ENCODE measurements at regions not wholly inside any gene's neighbourhood (a gene's known extent, or its start where the extent isn't known, plus 50 kb on each side); places are given as distances from the start of the nearest gene placed in this dataset.

DNA sequence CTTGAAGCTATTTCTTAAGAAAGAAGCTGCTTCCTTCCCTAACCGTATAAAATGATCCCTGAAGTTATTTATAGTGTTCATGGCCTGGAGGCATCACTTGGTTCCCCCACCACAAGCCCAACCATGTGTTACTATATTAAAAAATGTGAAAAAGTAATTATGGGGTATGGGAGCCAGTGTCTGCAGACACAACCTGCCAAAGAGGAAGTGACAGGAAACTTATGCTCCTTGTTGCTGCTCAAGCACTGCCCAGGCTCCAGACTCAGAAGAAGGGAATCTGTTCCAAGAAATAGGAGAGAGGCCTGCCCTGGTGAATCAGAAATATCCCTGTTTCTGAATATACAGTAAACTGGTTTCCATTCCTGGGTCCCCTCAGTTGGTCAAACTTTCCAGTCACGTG, 217.2 kb upstream of the BMP4 start:
- Histone ChIP-seq H3K27ac (no peak overlapping the region), H3K36me3 (no peaks in the 10 kb centered on the region), H3K27me3 (replicated peaks in 1 of 7) (peaks cover 0 to 74% (median 8%) of the 10 kb centered on the region in 7 donors), H3K4me3 (no peak overlapping the region), H3K4me1 (peaks cover 0 to 16% (median 5%) of the 10 kb centered on the region in 6 donors), H3K9me3 (no peaks in the 10 kb centered on the region)
- WGBS, 5 donors, result 29 to 41% (median 36%) methylated on average over 2 of the region's 2 CpGs
- intact Hi-C loops (cut with DNase I; ENCODE audit: low total_unique reads), result no loop called here
- DNase-seq, result no peak
- no peak for TF ChIP-seq POLR2AphosphoS5 (IDR thresholded peaks at IDR 0.05)
- TF ChIP-seq POLR2A (IDR thresholded peaks at IDR 0.05), result no peak
- TF ChIP-seq, protein P1, sequence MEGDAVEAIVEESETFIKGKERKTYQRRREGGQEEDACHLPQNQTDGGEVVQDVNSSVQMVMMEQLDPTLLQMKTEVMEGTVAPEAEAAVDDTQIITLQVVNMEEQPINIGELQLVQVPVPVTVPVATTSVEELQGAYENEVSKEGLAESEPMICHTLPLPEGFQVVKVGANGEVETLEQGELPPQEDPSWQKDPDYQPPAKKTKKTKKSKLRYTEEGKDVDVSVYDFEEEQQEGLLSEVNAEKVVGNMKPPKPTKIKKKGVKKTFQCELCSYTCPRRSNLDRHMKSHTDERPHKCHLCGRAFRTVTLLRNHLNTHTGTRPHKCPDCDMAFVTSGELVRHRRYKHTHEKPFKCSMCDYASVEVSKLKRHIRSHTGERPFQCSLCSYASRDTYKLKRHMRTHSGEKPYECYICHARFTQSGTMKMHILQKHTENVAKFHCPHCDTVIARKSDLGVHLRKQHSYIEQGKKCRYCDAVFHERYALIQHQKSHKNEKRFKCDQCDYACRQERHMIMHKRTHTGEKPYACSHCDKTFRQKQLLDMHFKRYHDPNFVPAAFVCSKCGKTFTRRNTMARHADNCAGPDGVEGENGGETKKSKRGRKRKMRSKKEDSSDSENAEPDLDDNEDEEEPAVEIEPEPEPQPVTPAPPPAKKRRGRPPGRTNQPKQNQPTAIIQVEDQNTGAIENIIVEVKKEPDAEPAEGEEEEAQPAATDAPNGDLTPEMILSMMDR (IDR thresholded peaks at IDR 0.05 in 8 of 11, conservative IDR thresholded peaks at IDR 0.05 in 3 of 11), result no peak

DNA sequence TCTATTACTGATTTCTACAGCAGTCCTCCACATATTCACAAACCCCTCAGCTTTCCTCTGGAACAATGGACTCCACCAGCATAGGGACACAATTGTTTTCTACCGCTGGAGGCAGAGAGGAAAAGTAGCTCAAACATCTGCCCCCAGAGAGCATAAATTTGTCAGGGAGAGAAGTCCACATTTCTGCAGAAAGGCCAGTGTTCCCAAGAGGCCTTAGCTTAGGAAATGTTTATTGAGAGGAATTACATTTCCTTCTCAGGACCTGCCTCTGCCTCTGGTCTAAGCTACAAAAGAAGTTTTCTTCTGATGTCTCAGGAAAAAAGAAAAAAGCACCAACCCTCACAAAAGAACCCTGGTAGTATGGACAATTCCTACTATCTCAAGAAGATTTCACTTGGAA, 217.8 kb upstream of the BMP4 start:
- no peaks in the 10 kb centered on the region for H3K9me3 ChIP-seq
- H3K27ac ChIP-seq, result no peak overlapping the region
- intact Hi-C loops (cut with DNase I; ENCODE audit: low total_unique reads), result no loop called here
- no peak overlapping the region for H3K4me3 ChIP-seq
- 65 to 92% (median 78%) methylated on average over 1 of the region's 1 CpG for WGBS, 5 donors
- no peak for DNase-seq
- no peaks in the 10 kb centered on the region for H3K36me3 ChIP-seq
- H3K4me1 ChIP-seq, result peaks cover 0 to 16% (median 5%) of the 10 kb centered on the region in 6 donors
- TF ChIP-seq POLR2AphosphoS5 (IDR thresholded peaks at IDR 0.05) (no peak), POLR2A (IDR thresholded peaks at IDR 0.05) (no peak)
- H3K27me3 ChIP-seq (replicated peaks in 1 of 7), result peaks cover 0 to 70% (median 8%) of the 10 kb centered on the region in 7 donors

DNA sequence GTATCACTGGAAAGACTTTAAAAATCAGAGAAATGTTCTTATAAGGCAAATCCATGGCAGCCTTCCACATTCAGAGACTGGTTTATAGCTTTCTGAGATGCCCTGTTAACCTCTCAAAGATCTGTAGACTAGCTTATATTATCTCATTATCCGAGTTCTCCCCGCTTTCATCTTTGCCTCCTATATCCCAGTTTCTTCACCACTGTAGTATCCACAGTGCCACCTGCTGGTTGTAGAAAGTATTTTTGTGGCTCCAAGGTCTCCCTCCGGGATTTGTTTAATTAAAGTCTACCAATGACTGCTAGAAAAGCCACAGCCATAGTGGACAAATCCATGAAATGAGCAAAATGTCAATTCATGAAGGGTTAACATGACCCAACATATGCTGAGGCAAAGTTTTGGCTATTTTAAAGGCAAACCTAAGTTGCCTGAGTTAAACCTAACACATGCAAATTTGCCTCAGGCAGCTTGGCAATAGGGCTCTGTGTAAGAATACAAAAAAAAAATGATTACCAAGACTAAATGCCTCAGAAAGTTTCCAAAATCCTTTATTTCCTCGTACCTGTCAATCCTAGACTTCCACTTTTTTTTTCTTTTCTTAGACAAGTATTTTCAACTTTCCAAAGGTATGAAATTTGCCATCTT, 218.8 kb upstream of the BMP4 start:
- intact Hi-C loops (cut with DNase I; ENCODE audit: low total_unique reads), result loop anchor here (5.0 kb wide), 1 partner anchor 643 kb away; no protein-coding TSS in a partner anchor

DNA sequence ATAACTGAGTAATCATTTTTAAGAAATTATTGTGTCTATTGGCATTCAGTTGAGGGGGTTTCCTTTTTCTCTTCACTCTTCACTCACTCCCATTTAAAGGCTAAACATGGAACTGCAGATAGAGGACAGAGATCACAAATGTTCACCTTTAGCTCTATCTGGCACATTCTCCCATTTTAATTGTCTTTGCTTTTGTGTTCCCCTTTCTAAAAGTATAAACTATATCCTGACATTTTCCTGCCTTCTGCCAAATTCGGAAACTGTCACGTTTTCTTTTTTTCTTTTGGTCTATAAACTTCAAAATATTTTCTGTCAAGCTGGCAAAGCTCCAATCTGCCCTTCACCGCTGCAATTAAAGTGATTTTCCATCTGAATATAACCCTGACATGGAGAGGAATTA, 219.8 kb upstream of the CDKN3 start:
- intact Hi-C loops (cut with DNase I; ENCODE audit: low total_unique reads), result loop anchor here (5.0 kb wide), 1 partner anchor 645 kb away; no protein-coding TSS in a partner anchor
- TF ChIP-seq POLR2A (IDR thresholded peaks at IDR 0.05), result no peak
- TF ChIP-seq, protein P1 (IDR thresholded peaks at IDR 0.05 in 8 of 11, conservative IDR thresholded peaks at IDR 0.05 in 3 of 11), result no peak
- no peak for TF ChIP-seq POLR2AphosphoS5 (IDR thresholded peaks at IDR 0.05)
- peaks cover 0 to 8% (median 1%) of the 10 kb centered on the region in 6 donors for H3K4me1 ChIP-seq

More for the DNA sequence above, 218.8 kb upstream of the BMP4 start:
- Histone ChIP-seq H3K4me3 (no peak overlapping the region), H3K9me3 (no peaks in the 10 kb centered on the region), H3K27ac (no peak overlapping the region), H3K4me1 (peaks cover 0 to 16% (median 5%) of the 10 kb centered on the region in 6 donors), H3K36me3 (no peaks in the 10 kb centered on the region), H3K27me3 (replicated peaks in 1 of 7) (peaks cover 0 to 67% (median 8%) of the 10 kb centered on the region in 7 donors)
- 9 to 15% (median 11%) methylated on average over 4 of the region's 4 CpGs for WGBS, 5 donors
- TF ChIP-seq POLR2A (IDR thresholded peaks at IDR 0.05) (no peak), POLR2AphosphoS5 (IDR thresholded peaks at IDR 0.05) (no peak)
- TF ChIP-seq, protein P1 (IDR thresholded peaks at IDR 0.05 in 8 of 11, conservative IDR thresholded peaks at IDR 0.05 in 3 of 11), result peak; percentile 31 to 83 (median 71)
- DNase-seq, result no peak

More for the DNA sequence above, 219.8 kb upstream of the CDKN3 start:
- Histone ChIP-seq H3K36me3 (no peaks in the 10 kb centered on the region), H3K4me3 (no peak overlapping the region), H3K9me3 (no peaks in the 10 kb centered on the region), H3K27ac (no peak overlapping the region), H3K27me3 (replicated peaks in 1 of 7) (peaks cover 0 to 68% (median 8%) of the 10 kb centered on the region in 7 donors)
- WGBS, 5 donors, result 32 to 48% (median 41%) methylated on average over 3 of the region's 3 CpGs
- no peak for DNase-seq

Data from spleen (tissue), 11 donors.